SK-N-SH (cell line): ENCODE measurements at regions not wholly inside any gene's neighbourhood (a gene's known extent, or its start where the extent isn't known, plus 50 kb on each side); places are given as distances from the start of the nearest gene placed in this dataset.
A peak's percentile ranks its signal among the peaks of the same experiment; 100 is the strongest.

Experiments used
- CTCF ChIA-PET: fragments of 300-600, 350-600 bp; formaldehyde crosslinking; extraction: SDS; loops from one replicate; lab custom pipeline; 2021; lab: Yijun Ruan, JAX
- POLR2A ChIA-PET: fragments of 350-600 bp; sonication (Branson Sonifier 250); formaldehyde crosslinking; extraction: SDS; loops from one replicate; lab custom pipeline; 2020; ENCODE audit warnings: antibody characterized with exemption, inconsistent platforms; lab: Yijun Ruan, JAX
- DNase-seq: peaks from one replicate; pipeline ENCODE4 v3.0.0; 2012
- H2AFZ ChIP-seq: fragments of 200-600 bp; sonication (generic); 2 replicates; pipeline ENCODE4 v1.8.1; 2016; ENCODE audit warnings: antibody characterized with exemption, mild to moderate bottlenecking, low read depth
- H3F3A ChIP-seq: fragments of 200-600 bp; sonication (generic); replicated peaks from 2 replicates; pipeline ENCODE3; 2016; ENCODE audit warnings: antibody characterized with exemption, mild to moderate bottlenecking; ENCODE audit not compliant: insufficient read depth
- H3K27ac ChIP-seq, 2 experiments: fragments of 200-500 bp in 1 of 2; fragments of 200-600 bp in 1 of 2; sonication (Bioruptor generic) in 1 of 2; sonication (generic), shearing (Covaris generic) in 1 of 2; 2 replicates each; pipeline versions ENCODE4 v1.5.1 to v1.6.1; 2014 to 2016; ENCODE audit warnings: low read depth in 2 of 2, inconsistent platforms in 1 of 2, low read length in 1 of 2, mild to moderate bottlenecking in 1 of 2, mixed read lengths in 1 of 2
- H3K27me3 ChIP-seq: fragments of 200-600 bp; sonication (generic), shearing (Covaris generic); 2 replicates; pipeline ENCODE4 v1.6.1; 2016; ENCODE audit warnings: mixed run types; ENCODE audit not compliant: insufficient read depth
- H3K36me3 ChIP-seq, 2 experiments: fragments of 200-500 bp in 1 of 2; fragments of 200-600 bp in 1 of 2; sonication (Bioruptor generic) in 1 of 2; sonication (generic) in 1 of 2; replicated peaks in 1 of 2; 2 replicates each; pipeline versions ENCODE3 to v1.5.1; 2014 to 2016; ENCODE audit warnings: low read length in 1 of 2, mild to moderate bottlenecking in 1 of 2; ENCODE audit not compliant: insufficient read depth in 2 of 2, control insufficient read depth in 1 of 2
- H3K4me1 ChIP-seq, 2 experiments: fragments of 200-500 bp in 1 of 2; fragments of 200-600 bp in 1 of 2; sonication (Bioruptor generic) in 1 of 2; sonication (generic), shearing (Covaris generic) in 1 of 2; 2 replicates each; pipeline versions ENCODE4 v1.5.1 to v1.6.1; 2014 to 2016; ENCODE audit warnings: low read depth in 1 of 2, low read length in 1 of 2, mixed run types in 1 of 2; ENCODE audit not compliant: insufficient read depth in 2 of 2, control insufficient read depth in 1 of 2
- H3K4me2 ChIP-seq: fragments of 200-600 bp; sonication (generic), shearing (Covaris generic); 2 replicates; pipeline ENCODE4 v1.6.1; 2017; ENCODE audit warnings: mixed run types
- H3K4me3 ChIP-seq, 2 experiments: fragments of 200-500 bp in 1 of 2; fragments of 200-600 bp in 1 of 2; sonication (Bioruptor generic) in 1 of 2; sonication (generic), shearing (Covaris generic) in 1 of 2; 2 replicates each; pipeline versions ENCODE4 v1.5.1 to v1.8.1; 2014 to 2016; ENCODE audit warnings: low read depth in 2 of 2, inconsistent platforms in 1 of 2, low read length in 1 of 2, mild to moderate bottlenecking in 1 of 2, mixed read lengths in 1 of 2, moderate library complexity in 1 of 2
- H3K79me2 ChIP-seq: fragments of 200-600 bp; sonication (generic); 2 replicates; pipeline ENCODE4 v1.8.1; 2017; ENCODE audit warnings: mild to moderate bottlenecking; ENCODE audit not compliant: insufficient read depth
- H3K9ac ChIP-seq: fragments of 200-600 bp; sonication (generic); 2 replicates; pipeline ENCODE4 v1.6.1; 2017; ENCODE audit warnings: mixed run types
- H3K9me2 ChIP-seq: fragments of 200-600 bp; sonication (generic); 2 replicates; pipeline ENCODE4 v1.6.1; 2017; ENCODE audit warnings: mixed run types
- H3K9me3 ChIP-seq: fragments of 200-600 bp; sonication (generic); 2 replicates; pipeline ENCODE4 v1.6.1; 2017; ENCODE audit warnings: mixed run types, mild to moderate bottlenecking, moderate library complexity
- H4K20me1 ChIP-seq: fragments of 200-600 bp; sonication (generic); 2 replicates; pipeline ENCODE4 v1.6.1; 2017; ENCODE audit warnings: mild to moderate bottlenecking, mixed run types; ENCODE audit not compliant: insufficient read depth
- CHD2 ChIP-seq: fragments of 150-350 bp; IDR thresholded peaks from 2 replicates; pipeline ENCODE4 v1.6.1; 2018; ENCODE audit warnings: low read length; ENCODE audit not compliant: partially characterized antibody
- EZH2phosphoT487 ChIP-seq: fragments of 200-600 bp; sonication (generic); IDR thresholded peaks from 2 replicates; pipeline ENCODE4 v1.6.1; 2017; ENCODE audit warnings: low read depth, mixed run types, mild to moderate bottlenecking, antibody characterized with exemption, moderate library complexity, borderline replicate concordance
- FOXJ3 ChIP-seq: sonication (generic); formaldehyde crosslinking; IDR thresholded peaks from 2 replicates; pipeline ENCODE4 v1.5.1; 2020; ENCODE audit warnings: mild to moderate bottlenecking, missing genetic modification reagents
- GABPA ChIP-seq: IDR thresholded peaks from 2 replicates; pipeline ENCODE4 v1.4.0; 2012; ENCODE audit warnings: low read depth, mild to moderate bottlenecking
- JUND ChIP-seq: IDR thresholded peaks from 2 replicates; pipeline ENCODE4 v1.4.0; 2012
- NFIC ChIP-seq: IDR thresholded peaks from 2 replicates; pipeline ENCODE4 v1.4.0; 2012; ENCODE audit warnings: borderline replicate concordance
- NRF1 ChIP-seq: IDR thresholded peaks from 2 replicates; pipeline ENCODE4 v1.6.1; 2012; ENCODE audit warnings: low read depth, mild to moderate bottlenecking, low read length
- RAD21 ChIP-seq: IDR thresholded peaks from 2 replicates; pipeline ENCODE4 v1.6.1; 2012; ENCODE audit warnings: mild to moderate bottlenecking, low read length
- RFX5 ChIP-seq: IDR thresholded peaks from 2 replicates; pipeline ENCODE4 v1.6.1; 2012; ENCODE audit warnings: mild to moderate bottlenecking, improper control_type of control experiment, low read length
- SIN3A ChIP-seq: IDR thresholded peaks from 2 replicates; pipeline ENCODE4 v1.6.1; 2012; ENCODE audit warnings: low read depth, mild to moderate bottlenecking, low read length, moderate library complexity, borderline replicate concordance
- TCF12 ChIP-seq: IDR thresholded peaks from 2 replicates; pipeline ENCODE4 v1.4.0; 2012
- TEAD4 ChIP-seq: IDR thresholded peaks from 2 replicates; pipeline ENCODE4 v1.4.0; 2012; ENCODE audit warnings: mild to moderate bottlenecking, borderline replicate concordance; ENCODE audit not compliant: insufficient read depth
- WGBS: methylation state at CpG from one replicate; pipeline ENCODE4 v1.1.6; 2017; ENCODE audit warnings: low lambda C conversion rate; 5-methylcytosine and 5-hydroxymethylcytosine counted together
- TF ChIP-seq, protein P1 (sequence below): IDR thresholded peaks from 2 replicates; pipeline ENCODE4 v1.4.0; 2012; ENCODE audit warnings: low read depth
- TF ChIP-seq, protein P2 (sequence below): fragments of 150-350 bp; IDR thresholded peaks from 2 replicates; pipeline ENCODE4 v1.6.1; 2017; ENCODE audit warnings: antibody characterized with exemption, low read length, low read depth, borderline replicate concordance
- TF ChIP-seq, protein P3 (sequence below): IDR thresholded peaks from 2 replicates; pipeline ENCODE4 v1.4.0; 2012; ENCODE audit warnings: low read depth, borderline replicate concordance
- TF ChIP-seq, protein P4 (sequence below): fragments of 200-600 bp; sonication (generic); IDR thresholded peaks from 2 replicates; pipeline ENCODE4 v1.6.1; 2017; ENCODE audit warnings: antibody characterized with exemption, mild to moderate bottlenecking, moderate library complexity

DNA sequence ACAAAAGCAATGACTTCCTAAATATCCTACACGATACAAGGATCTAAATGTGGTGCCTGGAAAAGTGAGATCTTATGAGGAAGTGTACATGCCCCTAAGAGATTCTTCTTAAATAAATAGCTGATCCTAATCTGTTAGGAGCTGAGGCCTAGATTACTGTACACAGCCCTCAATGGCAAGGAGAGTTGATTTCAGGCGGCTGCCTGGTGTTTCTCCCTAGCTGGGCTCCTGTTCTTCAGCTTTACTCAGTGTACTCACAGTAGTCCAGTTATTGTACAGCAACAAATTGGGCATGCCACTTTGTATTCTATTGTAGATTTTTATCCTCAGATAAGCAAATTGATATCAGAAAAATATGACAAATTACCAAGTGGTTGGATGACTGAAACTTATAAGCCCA is 358.2 kb upstream of the PDGFD start:
- Histone ChIP-seq H3K9me2 (no peaks in the 10 kb centered on the region), H3K4me3 (no peak overlapping the region), H3K9me3 (no peaks in the 10 kb centered on the region), H2AFZ (no peak overlapping the region), H4K20me1 (no peaks in the 10 kb centered on the region), H3K79me2 (no peaks in the 10 kb centered on the region), H3K4me2 (no peak overlapping the region), H3K36me3 (no peaks in the 10 kb centered on the region), H3K27me3 (no peaks in the 10 kb centered on the region), H3F3A (no peaks in the 10 kb centered on the region), H3K4me1 (peaks cover 0 to 11% of the 10 kb centered on the region in 2 experiments; a peak in 2 of 4 replicates), H3K9ac (no peak overlapping the region), H3K27ac (peak overlapping the region in 1 of 2 experiments; percentile 34; a peak in 2 of 4 replicates)
- no peak for DNase-seq
- 77% methylated on average over 2 of the region's 2 CpGs for WGBS
- ChIA-PET CTCF (no interaction called here), POLR2A (no interaction called here)
- no peak for TF ChIP-seq FOXJ3
- TF ChIP-seq RFX5 = no peak
- TF ChIP-seq, protein P1, sequence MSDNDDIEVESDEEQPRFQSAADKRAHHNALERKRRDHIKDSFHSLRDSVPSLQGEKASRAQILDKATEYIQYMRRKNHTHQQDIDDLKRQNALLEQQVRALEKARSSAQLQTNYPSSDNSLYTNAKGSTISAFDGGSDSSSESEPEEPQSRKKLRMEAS = no peak
- no peak for TF ChIP-seq JUND
- TF ChIP-seq RAD21 = no peak
- TF ChIP-seq, protein P2, sequence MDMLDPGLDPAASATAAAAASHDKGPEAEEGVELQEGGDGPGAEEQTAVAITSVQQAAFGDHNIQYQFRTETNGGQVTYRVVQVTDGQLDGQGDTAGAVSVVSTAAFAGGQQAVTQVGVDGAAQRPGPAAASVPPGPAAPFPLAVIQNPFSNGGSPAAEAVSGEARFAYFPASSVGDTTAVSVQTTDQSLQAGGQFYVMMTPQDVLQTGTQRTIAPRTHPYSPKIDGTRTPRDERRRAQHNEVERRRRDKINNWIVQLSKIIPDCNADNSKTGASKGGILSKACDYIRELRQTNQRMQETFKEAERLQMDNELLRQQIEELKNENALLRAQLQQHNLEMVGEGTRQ = no peak
- TF ChIP-seq TEAD4 = no peak
- TF ChIP-seq, protein P3, sequence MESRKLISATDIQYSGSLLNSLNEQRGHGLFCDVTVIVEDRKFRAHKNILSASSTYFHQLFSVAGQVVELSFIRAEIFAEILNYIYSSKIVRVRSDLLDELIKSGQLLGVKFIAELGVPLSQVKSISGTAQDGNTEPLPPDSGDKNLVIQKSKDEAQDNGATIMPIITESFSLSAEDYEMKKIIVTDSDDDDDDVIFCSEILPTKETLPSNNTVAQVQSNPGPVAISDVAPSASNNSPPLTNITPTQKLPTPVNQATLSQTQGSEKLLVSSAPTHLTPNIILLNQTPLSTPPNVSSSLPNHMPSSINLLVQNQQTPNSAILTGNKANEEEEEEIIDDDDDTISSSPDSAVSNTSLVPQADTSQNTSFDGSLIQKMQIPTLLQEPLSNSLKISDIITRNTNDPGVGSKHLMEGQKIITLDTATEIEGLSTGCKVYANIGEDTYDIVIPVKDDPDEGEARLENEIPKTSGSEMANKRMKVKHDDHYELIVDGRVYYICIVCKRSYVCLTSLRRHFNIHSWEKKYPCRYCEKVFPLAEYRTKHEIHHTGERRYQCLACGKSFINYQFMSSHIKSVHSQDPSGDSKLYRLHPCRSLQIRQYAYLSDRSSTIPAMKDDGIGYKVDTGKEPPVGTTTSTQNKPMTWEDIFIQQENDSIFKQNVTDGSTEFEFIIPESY = no peak
- TF ChIP-seq, protein P4, sequence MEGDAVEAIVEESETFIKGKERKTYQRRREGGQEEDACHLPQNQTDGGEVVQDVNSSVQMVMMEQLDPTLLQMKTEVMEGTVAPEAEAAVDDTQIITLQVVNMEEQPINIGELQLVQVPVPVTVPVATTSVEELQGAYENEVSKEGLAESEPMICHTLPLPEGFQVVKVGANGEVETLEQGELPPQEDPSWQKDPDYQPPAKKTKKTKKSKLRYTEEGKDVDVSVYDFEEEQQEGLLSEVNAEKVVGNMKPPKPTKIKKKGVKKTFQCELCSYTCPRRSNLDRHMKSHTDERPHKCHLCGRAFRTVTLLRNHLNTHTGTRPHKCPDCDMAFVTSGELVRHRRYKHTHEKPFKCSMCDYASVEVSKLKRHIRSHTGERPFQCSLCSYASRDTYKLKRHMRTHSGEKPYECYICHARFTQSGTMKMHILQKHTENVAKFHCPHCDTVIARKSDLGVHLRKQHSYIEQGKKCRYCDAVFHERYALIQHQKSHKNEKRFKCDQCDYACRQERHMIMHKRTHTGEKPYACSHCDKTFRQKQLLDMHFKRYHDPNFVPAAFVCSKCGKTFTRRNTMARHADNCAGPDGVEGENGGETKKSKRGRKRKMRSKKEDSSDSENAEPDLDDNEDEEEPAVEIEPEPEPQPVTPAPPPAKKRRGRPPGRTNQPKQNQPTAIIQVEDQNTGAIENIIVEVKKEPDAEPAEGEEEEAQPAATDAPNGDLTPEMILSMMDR = no peak
- no peak for TF ChIP-seq GABPA
- TF ChIP-seq TCF12 = no peak
- no peak for TF ChIP-seq CHD2
- no peak for TF ChIP-seq NRF1
- no peak for TF ChIP-seq EZH2phosphoT487
- no peak for TF ChIP-seq NFIC
- no peak for TF ChIP-seq SIN3A
